ENCODE measurements at regions not wholly inside any gene's neighbourhood (a gene's known extent, or its start where the extent isn't known, plus 50 kb on each side); places are given as distances from the start of the nearest gene placed in this dataset.

DNA sequence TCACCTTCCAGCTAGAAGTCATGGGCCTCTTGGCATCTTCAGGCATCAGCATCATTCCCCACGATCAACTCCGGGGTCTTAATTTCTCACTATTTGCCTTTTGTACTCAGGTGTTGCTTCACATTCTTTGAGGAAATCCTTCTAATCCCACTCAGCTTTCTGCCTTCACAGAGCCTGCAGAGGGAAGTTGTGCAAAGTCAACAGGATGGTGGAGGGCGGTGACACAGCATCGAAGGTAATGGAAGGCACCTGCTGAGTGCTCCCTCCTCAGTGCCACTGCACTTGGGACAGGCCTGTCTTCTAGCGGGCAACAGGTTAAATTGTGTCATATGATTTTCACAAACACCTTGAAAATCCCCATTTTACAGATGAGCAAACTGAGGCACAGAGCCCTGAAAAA lies 164.0 kb downstream of the EN1 start:
- in situ Hi-C loops (cut with MboI) (no loop called here), intact Hi-C loops (cut with micrococcal nuclease) (no loop called here)
- ChIA-PET POLR2A (interaction anchor here (1.1 kb wide), 1 partner anchor 14 kb away, joined by 4 read pairs; no protein-coding TSS in a partner anchor), CTCF (ENCODE audit: low intra/inter-chr PET ratio) (no interaction called here)
- Histone ChIP-seq H3K9me1 (ENCODE audit: control insufficient read depth, insufficient read depth, low read length) (no peaks in the 10 kb centered on the region), H3K27me3 (ENCODE audit: control insufficient read depth in 2 of 2, insufficient read depth in 2 of 2, low read length in 2 of 2) (peaks cover 0 to 16% of the 10 kb centered on the region in 2 experiments; a peak in 3 of 5 replicates), H3K27ac (ENCODE audit: extremely low read depth, low read depth, low read length) (no peak overlapping the region), H3K79me2 (ENCODE audit: control insufficient read depth, insufficient read depth, low read length) (no peaks in the 10 kb centered on the region), H3K36me3 (ENCODE audit: control insufficient read depth, insufficient read depth, low read length) (no peaks in the 10 kb centered on the region), H3K4me1 (replicated peaks in 1 of 2; ENCODE audit: control insufficient read depth in 2 of 2, insufficient read depth in 2 of 2, low read length in 2 of 2) (no peaks in the 10 kb centered on the region), H3K4me2 (ENCODE audit: insufficient read depth, low read length) (no peak overlapping the region), H3K9me3 (replicated peaks; ENCODE audit: control insufficient read depth, insufficient read depth, low read depth, low read length) (no peaks in the 10 kb centered on the region), H3K4me3 (no peak overlapping the region), H3K9ac (ENCODE audit: insufficient read depth in 1 of 2, low read depth in 2 of 2, low read length in 2 of 2) (no peak overlapping the region), H4K20me1 (replicated peaks; ENCODE audit: control insufficient read depth, insufficient read depth, low read length) (no peaks in the 10 kb centered on the region), H2AFZ (ENCODE audit: low read depth, low read length) (no peak overlapping the region)
- no peak for FAIRE-seq
- DNase-seq (ENCODE audit: extremely low read depth in 1 of 4, low spot score in 3 of 4): no peak
- 0 out of 2 replicates have a peak, but pooled peaks have one; percentile 11 for TF ChIP-seq BCOR (IDR thresholded peaks at IDR 0.05)
- TF ChIP-seq ADNP (tag; IDR thresholded peaks at IDR 0.05): 0 out of 2 replicates have a peak, but pooled peaks have one; percentile 30
- TF ChIP-seq RBM25 (IDR thresholded peaks at IDR 0.05; ENCODE audit: low read depth, low read length, severe bottlenecking): peak; percentile 78
- TF ChIP-seq, protein P1, sequence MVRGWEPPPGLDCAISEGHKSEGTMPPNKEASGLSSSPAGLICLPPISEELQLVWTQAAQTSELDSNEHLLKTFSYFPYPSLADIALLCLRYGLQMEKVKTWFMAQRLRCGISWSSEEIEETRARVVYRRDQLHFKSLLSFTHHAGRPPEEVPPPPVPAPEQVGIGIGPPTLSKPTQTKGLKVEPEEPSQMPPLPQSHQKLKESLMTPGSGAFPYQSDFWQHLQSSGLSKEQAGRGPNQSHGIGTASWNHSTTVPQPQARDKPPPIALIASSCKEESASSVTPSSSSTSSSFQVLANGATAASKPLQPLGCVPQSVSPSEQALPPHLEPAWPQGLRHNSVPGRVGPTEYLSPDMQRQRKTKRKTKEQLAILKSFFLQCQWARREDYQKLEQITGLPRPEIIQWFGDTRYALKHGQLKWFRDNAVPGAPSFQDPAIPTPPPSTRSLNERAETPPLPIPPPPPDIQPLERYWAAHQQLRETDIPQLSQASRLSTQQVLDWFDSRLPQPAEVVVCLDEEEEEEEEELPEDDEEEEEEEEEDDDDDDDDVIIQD (CRISPR knock-in tag; IDR thresholded peaks at IDR 0.05): no peak
- TF ChIP-seq, protein P2, sequence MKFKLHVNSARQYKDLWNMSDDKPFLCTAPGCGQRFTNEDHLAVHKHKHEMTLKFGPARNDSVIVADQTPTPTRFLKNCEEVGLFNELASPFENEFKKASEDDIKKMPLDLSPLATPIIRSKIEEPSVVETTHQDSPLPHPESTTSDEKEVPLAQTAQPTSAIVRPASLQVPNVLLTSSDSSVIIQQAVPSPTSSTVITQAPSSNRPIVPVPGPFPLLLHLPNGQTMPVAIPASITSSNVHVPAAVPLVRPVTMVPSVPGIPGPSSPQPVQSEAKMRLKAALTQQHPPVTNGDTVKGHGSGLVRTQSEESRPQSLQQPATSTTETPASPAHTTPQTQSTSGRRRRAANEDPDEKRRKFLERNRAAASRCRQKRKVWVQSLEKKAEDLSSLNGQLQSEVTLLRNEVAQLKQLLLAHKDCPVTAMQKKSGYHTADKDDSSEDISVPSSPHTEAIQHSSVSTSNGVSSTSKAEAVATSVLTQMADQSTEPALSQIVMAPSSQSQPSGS (CRISPR knock-in tag; IDR thresholded peaks at IDR 0.05): no peak
- 0 out of 4 replicates have a peak, but pooled peaks of 1 of the 2 experiments have one; percentile 13 for TF ChIP-seq RCOR1 (IDR thresholded peaks at IDR 0.05; ENCODE audit: borderline replicate concordance in 1 of 2, low read depth in 2 of 2, low read length in 2 of 2)
- TF ChIP-seq MECOM (CRISPR knock-in tag; IDR thresholded peaks at IDR 0.05): no peak
- 58% methylated on average over 5 of the region's 5 CpGs for WGBS (ENCODE audit: insufficient coverage, low coverage, missing lambda C conversion rate)
- BruUV-seq (replicated peaks): no TSS peak
- no peak for ATAC-seq

Measured in K562 (cell line).